CD4-positive, alpha-beta T cell treated with Interleukin-17A for 1 hour (primary cell): ENCODE measurements at regions not wholly inside any gene's neighbourhood (a gene's known extent, or its start where the extent isn't known, plus 50 kb on each side); places are given as distances from the start of the nearest gene placed in this dataset.

Experiments
- DNase-seq: peaks from one replicate; pipeline ENCODE4 v3.0.0-alpha.2; 2020

- no peak for DNase-seq
Measured at GRCh38 chr10:75294031-75294437, 58.3 kb upstream of the COMTD1 start.

DNA sequence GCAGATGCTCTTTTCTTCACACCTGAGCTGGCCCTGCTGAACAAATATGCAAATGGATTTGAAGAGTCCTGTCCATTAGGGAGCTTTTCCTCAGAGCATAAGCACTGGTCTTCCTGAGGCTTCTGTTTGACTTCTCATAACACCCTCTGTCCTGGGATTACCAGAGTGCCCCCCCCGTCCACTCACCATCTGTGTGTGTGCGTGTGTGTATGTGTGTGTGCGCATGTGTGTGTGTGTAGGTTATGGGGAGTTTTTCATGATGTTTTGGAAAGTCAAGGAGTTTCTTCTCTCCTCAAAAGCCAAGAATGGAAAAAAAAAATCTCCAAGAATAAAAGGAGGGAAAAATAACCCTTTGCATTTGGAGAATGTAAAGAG lies 57.7 kb upstream of the COMTD1 start:
- no peak for DNase-seq

GRCh38 chr10:75292794-75293445 lies 57.2 kb upstream of the COMTD1 start:
- no peak for DNase-seq

DNA sequence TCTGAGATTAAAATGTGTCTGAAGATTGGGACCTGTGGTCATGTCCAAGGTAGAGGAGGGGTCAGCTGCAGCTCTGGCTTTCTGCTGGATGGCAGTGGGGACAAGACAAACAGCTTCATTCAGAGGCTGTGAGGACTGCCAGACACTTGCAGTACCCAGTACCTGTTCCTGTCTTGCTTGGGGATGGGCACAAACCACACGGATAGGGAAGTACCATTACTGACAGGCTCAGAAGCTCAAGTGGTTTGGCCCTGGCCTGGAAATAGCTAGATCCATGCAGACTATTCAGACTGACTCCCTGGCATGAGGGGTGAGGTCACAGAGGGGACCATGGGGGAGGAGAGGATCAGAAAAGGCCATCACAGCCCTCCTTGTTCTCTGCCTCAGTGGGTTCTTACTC lies 56.0 kb upstream of the COMTD1 start:
- no peak for DNase-seq

GRCh38 chr10:75288140-75288711 lies 52.5 kb upstream of the COMTD1 start:
- no peak for DNase-seq

DNA sequence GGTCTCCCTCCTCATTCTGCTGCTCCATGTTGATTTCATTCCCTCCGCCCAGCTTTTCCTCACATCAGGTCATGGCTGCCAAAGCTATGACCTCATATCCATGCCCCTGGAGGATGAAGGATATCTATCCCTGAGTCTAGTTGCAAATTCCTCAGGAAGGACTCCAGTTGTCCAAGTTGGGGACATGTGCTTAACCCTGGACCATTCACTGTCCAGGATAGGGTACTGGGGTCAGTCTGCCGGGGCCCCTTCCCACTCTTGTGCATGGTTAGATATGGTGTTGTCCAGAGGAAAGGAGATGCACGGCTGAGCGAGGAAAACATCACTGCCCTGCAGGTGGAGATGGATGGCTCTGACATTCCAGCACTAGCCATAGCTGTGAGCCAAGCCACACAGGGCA lies 51.9 kb upstream of the COMTD1 start:
- DNase-seq, result no peak

- no peak for DNase-seq
Measured at GRCh38 chr10:75286901-75287300, 51.1 kb upstream of the COMTD1 start.
